HEK293 (cell line): ENCODE measurements at regions not wholly inside any gene's neighbourhood (a gene's known extent, or its start where the extent isn't known, plus 50 kb on each side); places are given as distances from the start of the nearest gene placed in this dataset.

Source experiments
- ATF2 ChIP-seq: fragments of 450-650 bp; formaldehyde crosslinking; IDR thresholded peaks from 2 replicates; pipeline ENCODE4 v1.5.1; 2016; ENCODE audit warnings: missing biosample characterization, missing genetic modification characterization, low read depth
- CTCF ChIP-seq: fragments of 450-650 bp; formaldehyde crosslinking; IDR thresholded peaks from 2 replicates; pipeline ENCODE4 v1.5.1; 2016; ENCODE audit warnings: missing biosample characterization, missing genetic modification characterization
- YY1 ChIP-seq: fragments of 450-650 bp; formaldehyde crosslinking; IDR thresholded peaks from 2 replicates; pipeline ENCODE4 v1.5.1; 2018; ENCODE audit warnings: missing biosample characterization, missing genetic modification characterization
- ZNF530 ChIP-seq: fragments of 450-650 bp; formaldehyde crosslinking; IDR thresholded peaks from 2 replicates; pipeline ENCODE4 v1.5.1; 2016; ENCODE audit warnings: low read depth, missing biosample characterization, missing genetic modification characterization
- ZNF660 ChIP-seq: fragments of 450-650 bp; IDR thresholded peaks from 2 replicates; pipeline ENCODE4 v1.5.1; 2018; ENCODE audit warnings: missing biosample characterization, mild to moderate bottlenecking, missing genetic modification characterization
- ZSCAN18 ChIP-seq: fragments of 450-650 bp; formaldehyde crosslinking; IDR thresholded peaks from 2 replicates; pipeline ENCODE4 v1.5.1; 2016; ENCODE audit warnings: missing biosample characterization, missing genetic modification characterization

- no peak for TF ChIP-seq CTCF (tag by site-specific recombination)
- no peak for TF ChIP-seq ZSCAN18 (tag by site-specific recombination)
- TF ChIP-seq YY1 (tag by site-specific recombination), result no peak
- no peak for TF ChIP-seq ZNF660 (tag by site-specific recombination)
- TF ChIP-seq ZNF530 (tag by site-specific recombination), result no peak
- TF ChIP-seq ATF2 (tag by site-specific recombination), result no peak
Observed at GRCh38 chr7:22025075-22025474, 79.4 kb upstream of the CDCA7L start.
